ENCODE measurements at regions not wholly inside any gene's neighbourhood (a gene's known extent, or its start where the extent isn't known, plus 50 kb on each side); places are given as distances from the start of the nearest gene placed in this dataset.

- no peak for TF ChIP-seq POLR2A (IDR thresholded peaks at IDR 0.05; ENCODE audit: low read depth, low read length)
- no peak for TF ChIP-seq EZH2 (IDR thresholded peaks at IDR 0.05; ENCODE audit: borderline replicate concordance, low read depth, low read length, severe bottlenecking)
- no peak for TF ChIP-seq GATA2 (IDR thresholded peaks at IDR 0.05; ENCODE audit: insufficient read depth, insufficient read length, low read depth, low read length)
- no peak for TF ChIP-seq POLR2AphosphoS5 (IDR thresholded peaks at IDR 0.05; ENCODE audit: insufficient read depth, low read depth, low read length)
- TF ChIP-seq JUN (IDR thresholded peaks at IDR 0.05; ENCODE audit: borderline replicate concordance, insufficient read depth, insufficient read length, low read depth): no peak
- no peak for TF ChIP-seq MYC (IDR thresholded peaks at IDR 0.05; ENCODE audit: low read depth, low read length)
- no peak for TF ChIP-seq CTCF (IDR thresholded peaks at IDR 0.05; ENCODE audit: extremely low read depth in 1 of 2, insufficient read depth in 1 of 2, low read depth in 1 of 2, low read length in 2 of 2)
- no peak for TF ChIP-seq FOS (IDR thresholded peaks at IDR 0.05; ENCODE audit: borderline replicate concordance, insufficient read depth, low read length)
- DNase-seq (ENCODE audit: low read depth, low spot score) (no peak), FAIRE-seq (no peak)
- H3K9me1 ChIP-seq (replicated peaks; ENCODE audit: control insufficient read depth, extremely low read depth, insufficient read depth, low read length): no peaks in the 10 kb centered on the region
- H3K4me3 ChIP-seq (replicated peaks in 1 of 3; ENCODE audit: insufficient read depth in 1 of 3, low read depth in 1 of 3, low read length in 3 of 3): no peak overlapping the region
- H3K79me2 ChIP-seq (ENCODE audit: control insufficient read depth, insufficient read depth, low read length): no peaks in the 10 kb centered on the region
- CTCF ChIA-PET: no interaction called here
- H3K9me3 ChIP-seq (replicated peaks; ENCODE audit: control insufficient read depth, insufficient read depth, low read length): no peaks in the 10 kb centered on the region
- POLR2A ChIA-PET: no interaction called here
- intact Hi-C loops (cut with micrococcal nuclease): no loop called here
- dilution Hi-C loops (cut with MboI; ENCODE audit: extremely low pct_ligation_motif_present, low sequenced_read_pairs): no loop called here
- H2AFZ ChIP-seq (ENCODE audit: low read depth, low read length): no peak overlapping the region
- BruUV-seq (replicated peaks): no TSS peak
- H4K20me1 ChIP-seq (replicated peaks; ENCODE audit: control insufficient read depth, extremely low read depth, insufficient read depth, low read length): no peaks in the 10 kb centered on the region
- H3K4me1 ChIP-seq (ENCODE audit: control insufficient read depth, extremely low read depth, insufficient read depth, low read length): no peaks in the 10 kb centered on the region
- H3K27me3 ChIP-seq (ENCODE audit: control insufficient read depth in 2 of 2, insufficient read depth in 2 of 2, low read length in 2 of 2): no peaks in the 10 kb centered on the region
- no peak overlapping the region for H3K4me2 ChIP-seq (ENCODE audit: insufficient read depth, low read length)
- no peak overlapping the region for H3K9ac ChIP-seq (replicated peaks; ENCODE audit: extremely low read depth, insufficient read depth, low read length)
- H3K27ac ChIP-seq (ENCODE audit: insufficient read depth, low read depth, low read length): no peak overlapping the region
- H3K36me3 ChIP-seq (ENCODE audit: control insufficient read depth in 2 of 2, extremely low read depth in 1 of 2, insufficient read depth in 2 of 2, low read length in 2 of 2): no peaks in the 10 kb centered on the region
Measured at GRCh38 chr14:95397325-95397724, 77.6 kb upstream of the CLMN start.

Data from endothelial cell of umbilical vein (primary cell).